Sciatic nerve (tissue), 2 donors: ENCODE measurements at regions not wholly inside any gene's neighbourhood (a gene's known extent, or its start where the extent isn't known, plus 50 kb on each side); places are given as distances from the start of the nearest gene placed in this dataset.

ENCODE experiments used
- ATAC-seq: fragments of 200-7000 bp; cut with Tn5 transposase; one replicate; pipeline ENCODE4 v1.9.1; 2020; ENCODE audit warnings: mild to moderate bottlenecking, moderate library complexity
- DNase-seq: peaks from one replicate; pipeline ENCODE4 v3.0.0-alpha.2; 2020; ENCODE audit warnings: low spot score
- intact Hi-C: fragments of 100-400 bp; cut with DNase I; formaldehyde crosslinking; loops from one replicate; pipeline ENCODE4 v1.14.2; 2022
- donor health status: DM: no; HTN: no; CAD: no.
- donor health status: DM: no; HTN: no; CAD: no.

GRCh38 chrX:123036401-123036800 lies 147.7 kb upstream of the GRIA3 start:
- no peak for ATAC-seq
- no peak for DNase-seq
- intact Hi-C loops: no loop called here

DNA sequence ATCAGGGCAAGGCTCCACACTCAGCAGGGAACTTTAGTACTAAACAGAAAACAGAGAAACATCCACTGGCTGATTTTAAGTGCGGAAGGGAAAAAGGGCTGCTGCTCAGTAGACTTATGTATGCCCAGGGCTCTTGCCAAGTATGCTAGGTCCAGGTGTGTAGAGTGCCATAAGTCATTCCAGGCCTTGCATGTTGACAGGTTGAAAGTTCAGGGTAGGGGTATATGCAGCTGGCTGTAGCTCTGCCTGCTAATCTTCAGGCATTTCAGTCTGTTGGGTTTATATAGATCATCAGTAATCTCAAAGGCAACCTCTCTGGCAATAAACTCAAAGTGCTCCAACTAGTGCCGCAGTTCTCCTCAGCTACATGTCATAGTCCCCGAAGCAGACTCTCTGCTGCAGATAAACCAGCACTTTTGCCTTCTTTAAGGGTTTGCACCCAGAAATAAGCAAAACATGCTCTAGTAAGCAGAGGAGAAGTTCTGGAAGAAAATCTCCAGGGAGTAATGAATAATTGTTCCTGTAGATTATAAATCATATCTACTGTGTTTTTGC lies 134.9 kb upstream of the GRIA3 start:
- DNase-seq (no peak), ATAC-seq (no peak)
- intact Hi-C loops: no loop called here

DNA sequence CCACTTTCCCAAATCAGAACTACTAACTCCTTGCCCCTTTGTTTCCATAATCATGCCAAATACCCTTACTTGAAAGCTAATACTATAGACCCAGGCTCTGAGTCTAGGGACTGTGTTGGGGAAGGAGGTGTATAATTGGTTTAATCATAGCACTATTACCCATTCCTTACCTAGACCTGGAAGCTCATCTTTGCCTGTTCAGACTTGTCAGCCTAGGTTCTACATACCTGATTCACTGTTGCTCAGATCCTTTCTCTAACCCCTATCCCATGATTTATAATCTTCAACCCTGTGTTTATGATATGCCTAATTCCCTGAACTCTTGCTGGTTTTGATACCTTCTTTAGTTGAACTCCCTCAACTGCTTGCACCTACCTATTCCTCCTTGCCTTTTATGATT lies 123.1 kb upstream of the GRIA3 start:
- no peak for DNase-seq
- intact Hi-C loops: no loop called here

GRCh38 chrX:123064053-123064452 lies 120.0 kb upstream of the GRIA3 start:
- DNase-seq (no peak), ATAC-seq (no peak)
- intact Hi-C loops: no loop called here

More for the DNA sequence above, 123.1 kb upstream of the GRIA3 start:
- ATAC-seq: no peak

DNA sequence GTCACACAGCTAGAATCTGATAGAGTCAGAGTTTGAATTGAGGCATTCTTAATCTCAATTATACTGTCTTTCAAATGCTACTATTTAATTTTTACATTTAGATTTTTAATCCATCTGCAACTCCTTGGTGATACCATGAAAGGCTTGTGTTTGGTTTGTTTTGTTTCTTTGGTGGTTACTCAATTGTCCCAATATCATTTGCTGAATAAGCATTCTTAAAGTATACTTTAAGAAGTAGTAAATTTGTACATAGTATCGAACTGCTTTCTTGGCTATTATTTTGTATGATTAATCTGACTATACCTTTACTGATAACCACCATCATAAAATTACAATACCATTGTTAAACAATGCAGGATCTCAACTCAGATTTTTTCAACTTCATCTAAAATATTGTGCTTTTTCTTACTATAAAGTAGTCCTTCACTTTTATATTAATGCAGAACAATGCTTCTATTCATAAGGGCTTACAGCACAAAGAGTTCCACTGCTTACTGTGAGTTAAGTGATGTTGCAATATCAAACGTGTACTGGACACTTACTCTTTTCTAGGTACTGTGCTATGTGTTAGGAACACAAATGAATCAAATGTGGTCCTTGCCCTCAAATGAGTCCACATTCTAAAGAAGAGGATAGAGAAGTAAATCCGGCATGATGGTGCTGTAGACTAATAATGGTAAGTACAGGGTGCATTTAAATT lies 111.2 kb upstream of the GRIA3 start:
- intact Hi-C loops: no loop called here
- ATAC-seq (peak; percentile 75), DNase-seq (no peak)

DNA sequence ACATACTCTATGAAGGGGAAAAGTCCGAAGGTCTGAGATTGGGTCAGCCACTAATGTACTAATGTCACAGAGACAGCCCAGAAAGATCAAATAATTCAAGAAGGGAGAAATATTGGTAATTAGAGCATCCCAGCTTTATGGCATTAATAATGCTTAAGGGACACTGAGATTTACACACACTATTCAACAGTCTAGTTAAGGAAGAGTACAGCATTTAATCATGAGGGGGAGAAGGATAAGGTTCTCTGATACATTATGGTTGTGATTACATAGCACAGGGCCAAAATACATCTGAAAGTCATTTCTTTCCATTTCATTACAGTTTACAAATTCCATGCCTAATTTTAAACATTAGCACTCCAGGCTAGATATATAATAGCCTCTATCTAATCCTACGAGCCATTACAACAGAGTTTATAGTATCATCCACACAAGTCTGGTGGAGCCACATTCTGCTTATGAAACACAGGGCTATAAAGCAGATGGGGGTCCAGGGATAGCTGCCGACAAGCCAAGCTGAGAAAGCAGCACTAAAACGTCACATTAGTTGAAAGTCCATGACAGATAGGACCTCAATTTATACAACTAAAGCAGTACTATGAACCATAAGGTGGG lies 108.0 kb upstream of the GRIA3 start:
- DNase-seq (no peak), ATAC-seq (no peak)
- intact Hi-C loops: no loop called here

DNA sequence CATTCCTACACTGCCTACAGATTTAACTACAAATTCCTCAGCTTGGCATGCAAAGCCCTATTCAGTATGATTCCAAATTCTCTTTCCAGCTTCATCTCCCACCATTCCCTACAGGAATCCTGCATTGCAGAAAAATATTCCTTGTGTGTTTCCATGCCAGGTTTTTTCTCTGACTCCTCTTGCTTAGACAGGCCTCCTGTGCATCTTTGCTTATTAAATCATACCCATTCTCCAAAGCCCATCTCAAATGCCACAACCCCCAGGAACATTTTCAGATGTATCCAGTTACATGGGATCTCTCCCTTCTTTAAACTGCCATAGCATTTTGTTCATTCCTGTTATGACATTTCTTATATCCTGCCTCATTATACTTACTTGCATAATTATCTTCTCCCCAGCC lies 106.4 kb upstream of the GRIA3 start:
- ATAC-seq: no peak
- DNase-seq: no peak
- intact Hi-C loops: no loop called here

GRCh38 chrX:123080065-123080464 lies 104.0 kb upstream of the GRIA3 start:
- intact Hi-C loops: no loop called here
- DNase-seq: no peak
- no peak for ATAC-seq

DNA sequence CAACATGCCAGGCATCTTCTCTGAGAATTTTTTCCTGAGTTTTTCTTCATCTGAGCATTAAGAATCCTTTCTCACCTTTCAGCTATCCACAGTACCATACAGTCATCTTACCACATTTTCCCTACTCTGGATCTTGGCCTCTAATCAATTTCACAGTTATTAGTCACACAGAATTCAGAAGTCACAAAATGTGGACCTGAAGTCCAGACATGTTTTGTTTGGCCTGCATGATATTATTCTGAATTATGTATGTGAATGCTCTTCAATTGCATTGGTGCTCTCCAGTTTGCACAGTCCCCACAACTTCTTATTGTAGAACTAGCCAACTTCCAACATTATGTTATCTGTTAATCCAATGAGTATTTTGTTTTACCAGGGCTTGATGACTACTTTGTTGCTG lies 102.3 kb upstream of the GRIA3 start:
- intact Hi-C loops: no loop called here

DNA sequence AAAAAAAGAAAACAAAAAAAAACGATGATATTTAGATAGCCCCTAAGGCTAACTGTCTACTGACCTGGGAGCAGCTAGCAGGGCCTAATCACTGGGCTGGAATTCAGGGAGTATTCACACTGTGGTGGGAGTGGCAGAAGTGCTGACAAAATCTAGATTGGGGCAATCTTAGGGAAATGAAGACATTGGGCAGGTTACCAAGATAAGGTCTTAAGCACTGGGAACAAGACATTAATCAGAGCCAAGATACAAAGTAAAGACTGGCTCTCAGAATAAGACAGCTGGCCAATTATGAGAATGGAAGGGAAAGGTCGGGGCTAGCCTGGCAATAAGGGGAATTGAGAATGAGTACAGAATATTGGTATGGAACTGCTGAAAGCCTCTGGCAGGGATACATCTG lies 100.2 kb upstream of the GRIA3 start:
- ATAC-seq (peak; percentile 49), DNase-seq (no peak)
- intact Hi-C loops: no loop called here

More for the DNA sequence above, 102.3 kb upstream of the GRIA3 start:
- no peak for ATAC-seq
- no peak for DNase-seq

- DNase-seq (no peak), ATAC-seq (no peak)
- intact Hi-C loops: no loop called here
Measured at GRCh38 chrX:123084797-123085196, 99.3 kb upstream of the GRIA3 start.

GRCh38 chrX:123085311-123085940 lies 98.7 kb upstream of the GRIA3 start:
- DNase-seq (no peak), ATAC-seq (no peak)
- intact Hi-C loops: no loop called here

DNA sequence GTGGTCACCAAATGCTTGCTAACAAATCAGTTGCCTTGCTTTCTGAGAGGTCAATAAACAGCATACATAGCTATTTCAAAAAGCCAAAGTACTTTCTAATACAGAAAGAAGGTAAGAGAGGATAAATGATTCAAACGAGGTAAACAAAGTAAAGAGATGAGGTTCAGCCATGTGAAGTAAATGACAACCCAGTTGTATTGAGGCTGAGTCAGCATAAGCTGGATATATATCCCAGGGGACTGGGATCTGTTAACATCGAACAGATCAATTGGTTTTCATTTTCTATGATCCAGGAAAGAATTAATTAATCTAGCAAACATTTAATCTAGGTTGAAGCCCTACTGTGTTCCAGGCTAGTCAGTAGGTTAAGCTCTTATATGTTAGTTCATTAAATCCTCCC lies 97.3 kb upstream of the GRIA3 start:
- ATAC-seq (no peak), DNase-seq (no peak)
- intact Hi-C loops: no loop called here

GRCh38 chrX:123087326-123087725 lies 96.8 kb upstream of the GRIA3 start:
- intact Hi-C loops: no loop called here
- ATAC-seq (peak; percentile 68), DNase-seq (no peak)

DNA sequence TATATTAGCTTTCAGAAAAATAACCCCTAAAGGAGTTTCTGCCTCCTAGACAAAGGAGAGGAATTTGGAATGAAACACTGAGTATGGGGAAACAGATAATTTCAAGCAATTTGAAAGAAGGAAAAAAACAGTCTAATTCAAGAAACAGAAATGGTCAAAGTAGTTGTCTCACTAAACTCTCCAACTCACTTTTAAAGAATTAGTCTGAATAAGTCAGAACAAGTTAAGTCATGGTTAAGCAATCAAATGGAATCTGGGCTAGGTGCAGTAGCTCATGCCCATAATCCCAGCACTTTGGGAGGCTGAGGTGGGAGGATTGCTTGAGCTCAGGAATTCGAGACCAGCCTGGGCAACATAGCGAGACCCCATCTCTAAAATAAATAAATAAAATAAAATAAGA lies 95.7 kb upstream of the GRIA3 start:
- intact Hi-C loops: no loop called here
- ATAC-seq (no peak), DNase-seq (no peak)

GRCh38 chrX:123088930-123089329 lies 95.1 kb upstream of the GRIA3 start:
- ATAC-seq: no peak
- intact Hi-C loops: no loop called here
- DNase-seq: no peak

DNA sequence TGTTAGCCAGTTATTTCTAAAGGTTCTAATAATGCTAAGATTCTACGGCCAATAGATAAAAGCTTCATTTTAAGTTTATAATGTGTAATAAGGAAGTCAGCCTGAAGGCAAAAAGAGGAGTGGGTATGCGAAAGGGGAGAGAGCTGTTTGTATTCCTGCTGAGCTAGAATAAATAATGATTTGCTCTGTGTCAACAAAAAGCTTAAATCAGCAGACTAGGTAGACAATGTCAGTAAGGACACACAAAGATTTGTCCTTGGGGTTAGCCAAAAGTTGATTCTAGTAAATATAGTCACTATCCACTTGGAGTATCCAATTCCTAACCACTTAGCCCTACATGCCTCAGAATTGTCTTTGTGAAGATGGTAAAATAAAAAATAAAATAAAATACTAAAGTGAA lies 90.3 kb upstream of the GRIA3 start:
- intact Hi-C loops: no loop called here
- ATAC-seq: no peak
- no peak for DNase-seq

GRCh38 chrX:123108513-123109427 lies 75.3 kb upstream of the GRIA3 start:
- intact Hi-C loops: no loop called here
- peak; percentile 26 for ATAC-seq

DNA sequence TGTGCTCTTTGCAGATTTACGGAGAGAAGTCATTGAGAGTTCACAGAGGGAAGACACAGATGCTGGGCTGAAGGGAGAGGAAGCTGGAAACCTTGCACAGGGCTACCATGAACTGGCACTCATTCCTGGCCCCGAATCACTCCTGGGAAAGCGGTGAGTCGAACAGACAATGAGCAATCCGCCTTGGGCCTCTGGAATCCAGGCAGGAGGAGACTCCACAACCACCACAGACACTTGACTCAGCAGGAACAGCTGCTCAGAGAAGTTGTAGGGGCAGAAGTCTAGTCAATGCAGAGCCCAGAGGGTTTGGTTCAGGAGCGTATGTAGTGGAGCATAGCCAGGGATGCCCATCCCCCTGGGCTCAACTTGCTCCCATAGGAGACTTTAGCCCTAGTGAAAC lies 62.8 kb upstream of the GRIA3 start:
- ATAC-seq (no peak), DNase-seq (no peak)
- intact Hi-C loops: no loop called here

More at GRCh38 chrX:123108513-123109427, 75.3 kb upstream of the GRIA3 start:
- DNase-seq: no peak
